Neural cell (in vitro differentiated cells): ENCODE measurements at regions not wholly inside any gene's neighbourhood (a gene's known extent, or its start where the extent isn't known, plus 50 kb on each side); places are given as distances from the start of the nearest gene placed in this dataset.

Experiments used
- H2AFZ ChIP-seq: fragments of 200-600, 300-800 bp; sonication (generic), shearing (Covaris generic); 2 replicates; pipeline ENCODE4 v1.6.0; 2014; ENCODE audit warnings: low read depth, mild to moderate bottlenecking, antibody characterized with exemption, low read length, moderate library complexity
- H3F3A ChIP-seq: fragments of 200-600 bp; shearing (Covaris generic); 2 replicates; pipeline ENCODE4 v1.6.1; 2016; ENCODE audit warnings: mild to moderate bottlenecking, moderate library complexity, mixed read lengths, antibody characterized with exemption, low read length; ENCODE audit not compliant: insufficient read depth, poor library complexity, severe bottlenecking
- H3K27ac ChIP-seq: fragments of 200-600, 300-800 bp; sonication (generic), shearing (Covaris generic); 2 replicates; pipeline ENCODE4 v1.5.1; 2014; ENCODE audit warnings: mild to moderate bottlenecking, low read length, moderate library complexity
- H3K27me3 ChIP-seq: fragments of 300-800, 200-600 bp; sonication (generic), shearing (Covaris generic); 2 replicates; pipeline ENCODE4 v1.6.0; 2014; ENCODE audit warnings: mild to moderate bottlenecking, low read depth, low read length, moderate library complexity; ENCODE audit not compliant: insufficient read depth
- H3K36me3 ChIP-seq: fragments of 300-800, 200-600 bp; sonication (generic), shearing (Covaris generic); 2 replicates; pipeline ENCODE4 v1.5.1; 2014; ENCODE audit warnings: mild to moderate bottlenecking, antibody characterized with exemption, low read length, moderate library complexity; ENCODE audit not compliant: insufficient read depth
- H3K4me2 ChIP-seq: fragments of 300-800, 200-600 bp; sonication (generic), shearing (Covaris generic); 2 replicates; pipeline ENCODE4 v1.6.0; 2014; ENCODE audit warnings: mild to moderate bottlenecking, low read length
- H3K4me3 ChIP-seq: fragments of 300-800, 200-600 bp; sonication (generic), shearing (Covaris generic); 2 replicates; pipeline ENCODE4 v1.5.1; 2014; ENCODE audit warnings: mild to moderate bottlenecking, low read length, moderate library complexity
- H3K79me2 ChIP-seq: fragments of 200-600 bp; shearing (Covaris generic); replicated peaks from 2 replicates; pipeline ENCODE4 v1.6.0; 2014; ENCODE audit warnings: mild to moderate bottlenecking, low read length, moderate library complexity; ENCODE audit not compliant: insufficient read depth
- H3K9ac ChIP-seq: fragments of 300-800, 200-600 bp; sonication (generic), shearing (Covaris generic); 2 replicates; pipeline ENCODE4 v1.6.1; 2016; ENCODE audit warnings: mild to moderate bottlenecking, low read length, mixed read lengths
- H3K9me2 ChIP-seq: fragments of 200-600 bp; shearing (Covaris generic); 2 replicates; pipeline ENCODE4 v1.6.1; 2016; ENCODE audit warnings: mild to moderate bottlenecking, low read length, mixed read lengths; ENCODE audit not compliant: insufficient read depth
- H3K9me3 ChIP-seq: fragments of 200-600, 300-800 bp; sonication (generic), shearing (Covaris generic); 2 replicates; pipeline ENCODE4 v1.6.1; 2016; ENCODE audit warnings: mild to moderate bottlenecking, mixed run types, low read length, moderate library complexity, mixed read lengths
- H4K20me1 ChIP-seq: fragments of 200-600 bp; shearing (Covaris generic); 2 replicates; pipeline ENCODE4 v1.6.1; 2016; ENCODE audit warnings: mild to moderate bottlenecking, mixed run types; ENCODE audit not compliant: insufficient read depth
- EP300 ChIP-seq: fragments of 450-650 bp; conservative IDR thresholded peaks from 2 replicates; pipeline ENCODE4 v1.6.1; 2014; ENCODE audit warnings: antibody characterized with exemption, mild to moderate bottlenecking, moderate library complexity; ENCODE audit not compliant: poor library complexity, severe bottlenecking
- EZH2 ChIP-seq: fragments of 200-600, 300-800 bp; shearing (Covaris generic), sonication (generic); IDR thresholded peaks from 2 replicates; pipeline ENCODE4 v1.6.1; 2014; ENCODE audit warnings: antibody characterized with exemption, low read length, borderline replicate concordance, mild to moderate bottlenecking; ENCODE audit not compliant: insufficient read depth, poor library complexity, severe bottlenecking
- MXI1 ChIP-seq: fragments of 450-650 bp; conservative IDR thresholded peaks from 2 replicates; pipeline ENCODE4 v1.6.1; 2014; ENCODE audit warnings: antibody characterized with exemption, mild to moderate bottlenecking; ENCODE audit not compliant: poor library complexity, severe bottlenecking
- POLR2AphosphoS5 ChIP-seq: IDR thresholded peaks from 2 replicates; pipeline ENCODE4 v1.6.1; 2012
- RAD21 ChIP-seq: fragments of 450-650 bp; conservative IDR thresholded peaks from 2 replicates; pipeline ENCODE4 v1.6.1; 2014; ENCODE audit warnings: antibody characterized with exemption, mild to moderate bottlenecking, moderate library complexity
- REST ChIP-seq: IDR thresholded peaks from 2 replicates; pipeline ENCODE4 v1.6.1; 2012; ENCODE audit warnings: borderline replicate concordance
- SMC3 ChIP-seq: fragments of 450-650 bp; conservative IDR thresholded peaks from 2 replicates; pipeline ENCODE4 v1.6.1; 2014; ENCODE audit warnings: antibody characterized with exemption, mild to moderate bottlenecking, moderate library complexity; ENCODE audit not compliant: poor library complexity
- TAF1 ChIP-seq: IDR thresholded peaks from 2 replicates; pipeline ENCODE4 v1.6.1; 2012; ENCODE audit warnings: low read depth
- TF ChIP-seq, protein P1 (sequence below): fragments of 450-650 bp; IDR thresholded peaks from 2 replicates; pipeline ENCODE4 v1.5.1; 2014; ENCODE audit warnings: antibody characterized with exemption, mild to moderate bottlenecking, moderate library complexity; ENCODE audit not compliant: poor library complexity, severe bottlenecking

DNA sequence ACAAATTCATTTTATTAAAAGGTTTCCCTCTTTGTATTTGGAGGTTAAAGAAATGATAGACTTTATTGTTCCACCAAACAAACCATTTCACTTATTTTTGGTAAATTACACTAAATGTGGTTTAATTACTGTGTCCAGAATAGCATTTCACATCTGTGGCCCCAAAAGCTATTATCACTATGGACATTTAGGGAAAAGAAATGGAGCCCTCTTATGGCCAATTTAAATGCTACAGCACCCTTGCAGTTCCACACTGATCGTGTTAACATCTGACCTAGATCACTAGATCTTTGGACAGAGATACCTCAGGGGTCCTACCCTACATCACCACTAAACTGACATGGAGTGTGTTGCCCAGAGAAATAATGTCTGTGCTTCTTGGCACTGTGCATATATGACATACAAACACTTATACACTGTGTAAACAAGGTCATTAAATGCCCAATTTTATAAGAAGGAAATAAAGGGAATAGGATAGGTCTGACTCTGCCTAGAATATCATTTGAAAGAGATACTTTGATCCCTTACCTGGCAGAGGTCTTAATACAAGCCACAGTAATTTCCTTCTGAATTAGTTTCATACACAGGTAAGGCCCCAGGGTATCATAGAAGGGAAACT is 163.9 kb downstream of the KDR start:
- Histone ChIP-seq H3K36me3 (no peaks in the 10 kb centered on the region), H3K4me3 (no peak overlapping the region), H3K27me3 (no peaks in the 10 kb centered on the region), H3K9me2 (no peaks in the 10 kb centered on the region), H3K27ac (no peak overlapping the region), H3K4me2 (no peak overlapping the region), H3K9me3 (no peaks in the 10 kb centered on the region), H4K20me1 (no peaks in the 10 kb centered on the region), H3K79me2 (no peaks in the 10 kb centered on the region), H2AFZ (no peak overlapping the region), H3F3A (no peaks in the 10 kb centered on the region), H3K9ac (no peak overlapping the region)
- TF ChIP-seq SMC3: peak; percentile 71
- TF ChIP-seq RAD21: peak; percentile 67
- no peak for TF ChIP-seq EZH2
- TF ChIP-seq, protein P1, sequence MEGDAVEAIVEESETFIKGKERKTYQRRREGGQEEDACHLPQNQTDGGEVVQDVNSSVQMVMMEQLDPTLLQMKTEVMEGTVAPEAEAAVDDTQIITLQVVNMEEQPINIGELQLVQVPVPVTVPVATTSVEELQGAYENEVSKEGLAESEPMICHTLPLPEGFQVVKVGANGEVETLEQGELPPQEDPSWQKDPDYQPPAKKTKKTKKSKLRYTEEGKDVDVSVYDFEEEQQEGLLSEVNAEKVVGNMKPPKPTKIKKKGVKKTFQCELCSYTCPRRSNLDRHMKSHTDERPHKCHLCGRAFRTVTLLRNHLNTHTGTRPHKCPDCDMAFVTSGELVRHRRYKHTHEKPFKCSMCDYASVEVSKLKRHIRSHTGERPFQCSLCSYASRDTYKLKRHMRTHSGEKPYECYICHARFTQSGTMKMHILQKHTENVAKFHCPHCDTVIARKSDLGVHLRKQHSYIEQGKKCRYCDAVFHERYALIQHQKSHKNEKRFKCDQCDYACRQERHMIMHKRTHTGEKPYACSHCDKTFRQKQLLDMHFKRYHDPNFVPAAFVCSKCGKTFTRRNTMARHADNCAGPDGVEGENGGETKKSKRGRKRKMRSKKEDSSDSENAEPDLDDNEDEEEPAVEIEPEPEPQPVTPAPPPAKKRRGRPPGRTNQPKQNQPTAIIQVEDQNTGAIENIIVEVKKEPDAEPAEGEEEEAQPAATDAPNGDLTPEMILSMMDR: peak; percentile 63

- no peak for TF ChIP-seq POLR2AphosphoS5
- no peak for TF ChIP-seq EP300
- TF ChIP-seq RAD21: no peak
- TF ChIP-seq TAF1: no peak
- no peak for TF ChIP-seq REST
- Histone ChIP-seq H3K9ac (no peak overlapping the region), H3K9me3 (no peaks in the 10 kb centered on the region), H3K4me3 (no peak overlapping the region), H3K4me2 (no peak overlapping the region), H2AFZ (no peak overlapping the region), H3K27me3 (no peaks in the 10 kb centered on the region), H3K9me2 (no peaks in the 10 kb centered on the region), H3K27ac (no peak overlapping the region), H4K20me1 (no peaks in the 10 kb centered on the region), H3K36me3 (no peaks in the 10 kb centered on the region), H3K79me2 (no peaks in the 10 kb centered on the region), H3F3A (no peaks in the 10 kb centered on the region)
These were observed 165.7 kb downstream of the KDR start for GRCh38 chr4:54959651-54960116.

DNA sequence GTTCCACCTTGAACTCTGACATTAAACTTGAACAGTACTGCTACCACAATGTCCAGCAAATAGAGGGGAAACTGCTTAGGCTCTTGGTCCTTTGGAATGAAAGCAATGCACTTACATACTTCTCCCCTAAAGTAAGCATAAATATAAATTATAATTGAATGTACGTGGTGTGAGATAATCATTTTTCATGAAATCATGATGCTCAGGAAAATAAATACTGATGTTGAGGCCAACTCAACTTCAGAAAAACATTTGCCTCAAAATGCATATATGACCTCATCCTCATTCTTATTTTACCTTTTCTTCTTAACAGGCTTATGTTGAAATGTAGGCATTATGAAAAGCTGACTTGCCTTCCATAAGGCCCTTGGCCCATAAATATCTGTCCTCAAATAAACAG is 166.3 kb downstream of the KDR start:
- no peak overlapping the region for H3K4me3 ChIP-seq
- no peak overlapping the region for H2AFZ ChIP-seq
- H3K36me3 ChIP-seq: no peaks in the 10 kb centered on the region
- H3F3A ChIP-seq: no peaks in the 10 kb centered on the region
- no peaks in the 10 kb centered on the region for H3K27me3 ChIP-seq
- no peaks in the 10 kb centered on the region for H4K20me1 ChIP-seq
- no peak for TF ChIP-seq POLR2AphosphoS5
- TF ChIP-seq RAD21: no peak
- TF ChIP-seq EP300: no peak
- no peak for TF ChIP-seq REST
- TF ChIP-seq SMC3: no peak
- TF ChIP-seq EZH2: no peak
- TF ChIP-seq MXI1: no peak
- no peak for TF ChIP-seq TAF1
- TF ChIP-seq, protein P1: no peak
- no peak overlapping the region for H3K9ac ChIP-seq
- no peaks in the 10 kb centered on the region for H3K79me2 ChIP-seq
- no peaks in the 10 kb centered on the region for H3K9me3 ChIP-seq
- H3K27ac ChIP-seq: no peak overlapping the region
- no peak overlapping the region for H3K4me2 ChIP-seq
- no peaks in the 10 kb centered on the region for H3K9me2 ChIP-seq
